Neural cell (in vitro differentiated cells): ENCODE measurements at regions not wholly inside any gene's neighbourhood (a gene's known extent, or its start where the extent isn't known, plus 50 kb on each side); places are given as distances from the start of the nearest gene placed in this dataset.

Experiments used
- H2AFZ ChIP-seq: fragments of 200-600, 300-800 bp; sonication (generic), shearing (Covaris generic); 2 replicates; pipeline ENCODE4 v1.6.0; 2014; ENCODE audit warnings: low read depth, mild to moderate bottlenecking, antibody characterized with exemption, low read length, moderate library complexity
- H3F3A ChIP-seq: fragments of 200-600 bp; shearing (Covaris generic); 2 replicates; pipeline ENCODE4 v1.6.1; 2016; ENCODE audit warnings: mild to moderate bottlenecking, moderate library complexity, mixed read lengths, antibody characterized with exemption, low read length; ENCODE audit not compliant: insufficient read depth, poor library complexity, severe bottlenecking
- H3K27ac ChIP-seq: fragments of 200-600, 300-800 bp; sonication (generic), shearing (Covaris generic); 2 replicates; pipeline ENCODE4 v1.5.1; 2014; ENCODE audit warnings: mild to moderate bottlenecking, low read length, moderate library complexity
- H3K27me3 ChIP-seq: fragments of 300-800, 200-600 bp; sonication (generic), shearing (Covaris generic); 2 replicates; pipeline ENCODE4 v1.6.0; 2014; ENCODE audit warnings: mild to moderate bottlenecking, low read depth, low read length, moderate library complexity; ENCODE audit not compliant: insufficient read depth
- H3K36me3 ChIP-seq: fragments of 300-800, 200-600 bp; sonication (generic), shearing (Covaris generic); 2 replicates; pipeline ENCODE4 v1.5.1; 2014; ENCODE audit warnings: mild to moderate bottlenecking, antibody characterized with exemption, low read length, moderate library complexity; ENCODE audit not compliant: insufficient read depth
- H3K4me2 ChIP-seq: fragments of 300-800, 200-600 bp; sonication (generic), shearing (Covaris generic); 2 replicates; pipeline ENCODE4 v1.6.0; 2014; ENCODE audit warnings: mild to moderate bottlenecking, low read length
- H3K4me3 ChIP-seq: fragments of 300-800, 200-600 bp; sonication (generic), shearing (Covaris generic); 2 replicates; pipeline ENCODE4 v1.5.1; 2014; ENCODE audit warnings: mild to moderate bottlenecking, low read length, moderate library complexity
- H3K79me2 ChIP-seq: fragments of 200-600 bp; shearing (Covaris generic); replicated peaks from 2 replicates; pipeline ENCODE4 v1.6.0; 2014; ENCODE audit warnings: mild to moderate bottlenecking, low read length, moderate library complexity; ENCODE audit not compliant: insufficient read depth
- H3K9ac ChIP-seq: fragments of 300-800, 200-600 bp; sonication (generic), shearing (Covaris generic); 2 replicates; pipeline ENCODE4 v1.6.1; 2016; ENCODE audit warnings: mild to moderate bottlenecking, low read length, mixed read lengths
- H3K9me2 ChIP-seq: fragments of 200-600 bp; shearing (Covaris generic); 2 replicates; pipeline ENCODE4 v1.6.1; 2016; ENCODE audit warnings: mild to moderate bottlenecking, low read length, mixed read lengths; ENCODE audit not compliant: insufficient read depth
- H3K9me3 ChIP-seq: fragments of 200-600, 300-800 bp; sonication (generic), shearing (Covaris generic); 2 replicates; pipeline ENCODE4 v1.6.1; 2016; ENCODE audit warnings: mild to moderate bottlenecking, mixed run types, low read length, moderate library complexity, mixed read lengths
- H4K20me1 ChIP-seq: fragments of 200-600 bp; shearing (Covaris generic); 2 replicates; pipeline ENCODE4 v1.6.1; 2016; ENCODE audit warnings: mild to moderate bottlenecking, mixed run types; ENCODE audit not compliant: insufficient read depth
- EP300 ChIP-seq: fragments of 450-650 bp; conservative IDR thresholded peaks from 2 replicates; pipeline ENCODE4 v1.6.1; 2014; ENCODE audit warnings: antibody characterized with exemption, mild to moderate bottlenecking, moderate library complexity; ENCODE audit not compliant: poor library complexity, severe bottlenecking
- EZH2 ChIP-seq: fragments of 200-600, 300-800 bp; shearing (Covaris generic), sonication (generic); IDR thresholded peaks from 2 replicates; pipeline ENCODE4 v1.6.1; 2014; ENCODE audit warnings: antibody characterized with exemption, low read length, borderline replicate concordance, mild to moderate bottlenecking; ENCODE audit not compliant: insufficient read depth, poor library complexity, severe bottlenecking
- MXI1 ChIP-seq: fragments of 450-650 bp; conservative IDR thresholded peaks from 2 replicates; pipeline ENCODE4 v1.6.1; 2014; ENCODE audit warnings: antibody characterized with exemption, mild to moderate bottlenecking; ENCODE audit not compliant: poor library complexity, severe bottlenecking
- POLR2AphosphoS5 ChIP-seq: IDR thresholded peaks from 2 replicates; pipeline ENCODE4 v1.6.1; 2012
- RAD21 ChIP-seq: fragments of 450-650 bp; conservative IDR thresholded peaks from 2 replicates; pipeline ENCODE4 v1.6.1; 2014; ENCODE audit warnings: antibody characterized with exemption, mild to moderate bottlenecking, moderate library complexity
- SMC3 ChIP-seq: fragments of 450-650 bp; conservative IDR thresholded peaks from 2 replicates; pipeline ENCODE4 v1.6.1; 2014; ENCODE audit warnings: antibody characterized with exemption, mild to moderate bottlenecking, moderate library complexity; ENCODE audit not compliant: poor library complexity
- TAF1 ChIP-seq: IDR thresholded peaks from 2 replicates; pipeline ENCODE4 v1.6.1; 2012; ENCODE audit warnings: low read depth
- TF ChIP-seq, protein P1 (sequence below): IDR thresholded peaks from 2 replicates; pipeline ENCODE4 v1.6.1; 2012; ENCODE audit warnings: borderline replicate concordance
- TF ChIP-seq, protein P2 (sequence below): fragments of 450-650 bp; IDR thresholded peaks from 2 replicates; pipeline ENCODE4 v1.5.1; 2014; ENCODE audit warnings: antibody characterized with exemption, mild to moderate bottlenecking, moderate library complexity; ENCODE audit not compliant: poor library complexity, severe bottlenecking

DNA sequence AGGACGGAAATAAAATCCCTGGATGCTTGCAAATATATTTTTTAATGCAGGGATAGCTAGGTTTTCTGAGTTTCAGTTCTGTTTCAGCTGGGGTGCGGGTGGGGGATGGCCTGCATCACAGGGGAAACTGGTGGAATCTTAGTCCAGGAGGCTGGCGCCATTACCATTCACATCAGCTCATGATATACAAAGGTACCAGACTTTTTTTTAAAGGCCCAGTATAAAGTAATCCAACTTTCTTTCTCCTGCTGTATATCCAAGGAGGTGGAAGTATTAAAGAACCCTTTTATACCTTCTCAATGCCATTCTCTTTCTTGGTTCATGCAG lies 343.8 kb downstream of the KCNRG start:
- H3K27me3 ChIP-seq = no peaks in the 10 kb centered on the region
- no peaks in the 10 kb centered on the region for H3K36me3 ChIP-seq
- no peak overlapping the region for H3K4me2 ChIP-seq
- no peaks in the 10 kb centered on the region for H3K9me2 ChIP-seq
- H3K9me3 ChIP-seq = no peaks in the 10 kb centered on the region
- no peak overlapping the region for H2AFZ ChIP-seq
- no peaks in the 10 kb centered on the region for H4K20me1 ChIP-seq
- no peaks in the 10 kb centered on the region for H3K79me2 ChIP-seq
- no peak overlapping the region for H3K4me3 ChIP-seq
- TF ChIP-seq RAD21 (no peak), EZH2 (no peak), EP300 (no peak), TAF1 (no peak), SMC3 (no peak), MXI1 (no peak), POLR2AphosphoS5 (no peak)
- TF ChIP-seq, protein P1, sequence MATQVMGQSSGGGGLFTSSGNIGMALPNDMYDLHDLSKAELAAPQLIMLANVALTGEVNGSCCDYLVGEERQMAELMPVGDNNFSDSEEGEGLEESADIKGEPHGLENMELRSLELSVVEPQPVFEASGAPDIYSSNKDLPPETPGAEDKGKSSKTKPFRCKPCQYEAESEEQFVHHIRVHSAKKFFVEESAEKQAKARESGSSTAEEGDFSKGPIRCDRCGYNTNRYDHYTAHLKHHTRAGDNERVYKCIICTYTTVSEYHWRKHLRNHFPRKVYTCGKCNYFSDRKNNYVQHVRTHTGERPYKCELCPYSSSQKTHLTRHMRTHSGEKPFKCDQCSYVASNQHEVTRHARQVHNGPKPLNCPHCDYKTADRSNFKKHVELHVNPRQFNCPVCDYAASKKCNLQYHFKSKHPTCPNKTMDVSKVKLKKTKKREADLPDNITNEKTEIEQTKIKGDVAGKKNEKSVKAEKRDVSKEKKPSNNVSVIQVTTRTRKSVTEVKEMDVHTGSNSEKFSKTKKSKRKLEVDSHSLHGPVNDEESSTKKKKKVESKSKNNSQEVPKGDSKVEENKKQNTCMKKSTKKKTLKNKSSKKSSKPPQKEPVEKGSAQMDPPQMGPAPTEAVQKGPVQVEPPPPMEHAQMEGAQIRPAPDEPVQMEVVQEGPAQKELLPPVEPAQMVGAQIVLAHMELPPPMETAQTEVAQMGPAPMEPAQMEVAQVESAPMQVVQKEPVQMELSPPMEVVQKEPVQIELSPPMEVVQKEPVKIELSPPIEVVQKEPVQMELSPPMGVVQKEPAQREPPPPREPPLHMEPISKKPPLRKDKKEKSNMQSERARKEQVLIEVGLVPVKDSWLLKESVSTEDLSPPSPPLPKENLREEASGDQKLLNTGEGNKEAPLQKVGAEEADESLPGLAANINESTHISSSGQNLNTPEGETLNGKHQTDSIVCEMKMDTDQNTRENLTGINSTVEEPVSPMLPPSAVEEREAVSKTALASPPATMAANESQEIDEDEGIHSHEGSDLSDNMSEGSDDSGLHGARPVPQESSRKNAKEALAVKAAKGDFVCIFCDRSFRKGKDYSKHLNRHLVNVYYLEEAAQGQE = no peak
- TF ChIP-seq, protein P2, sequence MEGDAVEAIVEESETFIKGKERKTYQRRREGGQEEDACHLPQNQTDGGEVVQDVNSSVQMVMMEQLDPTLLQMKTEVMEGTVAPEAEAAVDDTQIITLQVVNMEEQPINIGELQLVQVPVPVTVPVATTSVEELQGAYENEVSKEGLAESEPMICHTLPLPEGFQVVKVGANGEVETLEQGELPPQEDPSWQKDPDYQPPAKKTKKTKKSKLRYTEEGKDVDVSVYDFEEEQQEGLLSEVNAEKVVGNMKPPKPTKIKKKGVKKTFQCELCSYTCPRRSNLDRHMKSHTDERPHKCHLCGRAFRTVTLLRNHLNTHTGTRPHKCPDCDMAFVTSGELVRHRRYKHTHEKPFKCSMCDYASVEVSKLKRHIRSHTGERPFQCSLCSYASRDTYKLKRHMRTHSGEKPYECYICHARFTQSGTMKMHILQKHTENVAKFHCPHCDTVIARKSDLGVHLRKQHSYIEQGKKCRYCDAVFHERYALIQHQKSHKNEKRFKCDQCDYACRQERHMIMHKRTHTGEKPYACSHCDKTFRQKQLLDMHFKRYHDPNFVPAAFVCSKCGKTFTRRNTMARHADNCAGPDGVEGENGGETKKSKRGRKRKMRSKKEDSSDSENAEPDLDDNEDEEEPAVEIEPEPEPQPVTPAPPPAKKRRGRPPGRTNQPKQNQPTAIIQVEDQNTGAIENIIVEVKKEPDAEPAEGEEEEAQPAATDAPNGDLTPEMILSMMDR = no peak
- H3K9ac ChIP-seq = no peak overlapping the region
- H3K27ac ChIP-seq = no peak overlapping the region
- H3F3A ChIP-seq = no peaks in the 10 kb centered on the region

DNA sequence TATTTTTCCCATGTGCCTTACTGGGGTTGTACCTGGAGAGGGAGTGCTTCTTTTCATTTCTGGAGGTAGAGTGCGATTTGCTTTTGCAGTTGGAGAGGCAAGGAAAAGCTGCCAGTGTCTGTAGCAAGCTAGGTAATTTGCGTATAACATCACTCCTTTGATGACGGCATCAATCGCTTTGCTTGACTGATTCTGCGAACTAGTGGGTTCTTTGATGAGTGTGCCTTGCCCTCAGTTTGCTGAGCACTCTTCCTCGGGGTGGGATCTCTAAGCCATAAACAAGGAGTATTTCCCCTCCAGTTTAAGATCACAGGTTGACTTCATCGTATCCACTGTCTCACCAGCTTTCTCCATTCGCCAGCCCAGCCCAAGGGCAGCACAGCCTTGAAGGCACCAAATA lies 344.5 kb downstream of the KCNRG start:
- no peaks in the 10 kb centered on the region for H3K9me2 ChIP-seq
- no peaks in the 10 kb centered on the region for H3K36me3 ChIP-seq
- no peak overlapping the region for H3K4me2 ChIP-seq
- no peaks in the 10 kb centered on the region for H3K27me3 ChIP-seq
- no peak overlapping the region for H3K27ac ChIP-seq
- H3K9ac ChIP-seq = no peak overlapping the region
- H4K20me1 ChIP-seq = no peaks in the 10 kb centered on the region
- no peak overlapping the region for H3K4me3 ChIP-seq
- no peaks in the 10 kb centered on the region for H3K79me2 ChIP-seq
- no peaks in the 10 kb centered on the region for H3F3A ChIP-seq
- no peak for TF ChIP-seq POLR2AphosphoS5
- TF ChIP-seq EZH2 = no peak
- no peak for TF ChIP-seq MXI1
- TF ChIP-seq, protein P2 = no peak
- TF ChIP-seq RAD21 = no peak
- no peak for TF ChIP-seq SMC3
- TF ChIP-seq TAF1 = no peak
- no peak for TF ChIP-seq EP300
- TF ChIP-seq, protein P1 = no peak
- no peaks in the 10 kb centered on the region for H3K9me3 ChIP-seq
- no peak overlapping the region for H2AFZ ChIP-seq
